AG09309 (cell line): ENCODE measurements at regions not wholly inside any gene's neighbourhood (a gene's known extent, or its start where the extent isn't known, plus 50 kb on each side); places are given as distances from the start of the nearest gene placed in this dataset.

ENCODE experiments used
- DNase-seq: peaks from one replicate; pipeline ENCODE4 v3.0.0-alpha.2; 2010; ENCODE audit warnings: low read depth
- H3K4me3 ChIP-seq: 2 replicates; pipeline ENCODE4 v1.5.1; 2011; ENCODE audit warnings: mild to moderate bottlenecking, low read depth, low read length, moderate library complexity; ENCODE audit not compliant: control insufficient read depth
- TF ChIP-seq, protein P1 (sequence below): IDR thresholded peaks from 2 replicates; pipeline ENCODE4 v1.5.1; 2011; ENCODE audit warnings: mild to moderate bottlenecking, low read depth, low read length, inconsistent platforms; ENCODE audit not compliant: insufficient read depth, control insufficient read depth; ENCODE audit errors: missing control alignments

DNA sequence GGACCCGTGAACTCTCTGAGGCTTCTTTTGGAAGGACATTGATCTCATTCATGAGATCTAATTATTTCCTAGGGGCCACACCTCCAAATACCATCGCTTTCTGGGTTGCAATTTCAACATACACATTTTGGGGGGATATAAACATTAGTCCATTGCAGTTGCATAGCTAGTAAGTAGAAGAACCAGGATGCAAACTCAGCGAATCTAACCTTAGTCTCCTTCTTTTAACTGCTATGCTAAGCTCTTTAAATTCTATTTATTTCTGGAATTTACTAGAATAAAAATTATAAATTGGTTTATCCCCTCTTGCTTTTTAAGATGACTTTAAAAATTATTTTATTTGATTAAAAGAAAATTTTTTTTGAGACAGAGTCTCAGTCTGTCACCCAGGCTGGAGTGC is 232.5 kb upstream of the EEF2KMT start:
- TF ChIP-seq, protein P1, sequence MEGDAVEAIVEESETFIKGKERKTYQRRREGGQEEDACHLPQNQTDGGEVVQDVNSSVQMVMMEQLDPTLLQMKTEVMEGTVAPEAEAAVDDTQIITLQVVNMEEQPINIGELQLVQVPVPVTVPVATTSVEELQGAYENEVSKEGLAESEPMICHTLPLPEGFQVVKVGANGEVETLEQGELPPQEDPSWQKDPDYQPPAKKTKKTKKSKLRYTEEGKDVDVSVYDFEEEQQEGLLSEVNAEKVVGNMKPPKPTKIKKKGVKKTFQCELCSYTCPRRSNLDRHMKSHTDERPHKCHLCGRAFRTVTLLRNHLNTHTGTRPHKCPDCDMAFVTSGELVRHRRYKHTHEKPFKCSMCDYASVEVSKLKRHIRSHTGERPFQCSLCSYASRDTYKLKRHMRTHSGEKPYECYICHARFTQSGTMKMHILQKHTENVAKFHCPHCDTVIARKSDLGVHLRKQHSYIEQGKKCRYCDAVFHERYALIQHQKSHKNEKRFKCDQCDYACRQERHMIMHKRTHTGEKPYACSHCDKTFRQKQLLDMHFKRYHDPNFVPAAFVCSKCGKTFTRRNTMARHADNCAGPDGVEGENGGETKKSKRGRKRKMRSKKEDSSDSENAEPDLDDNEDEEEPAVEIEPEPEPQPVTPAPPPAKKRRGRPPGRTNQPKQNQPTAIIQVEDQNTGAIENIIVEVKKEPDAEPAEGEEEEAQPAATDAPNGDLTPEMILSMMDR: no peak
- DNase-seq: no peak
- H3K4me3 ChIP-seq: no peak overlapping the region

DNA sequence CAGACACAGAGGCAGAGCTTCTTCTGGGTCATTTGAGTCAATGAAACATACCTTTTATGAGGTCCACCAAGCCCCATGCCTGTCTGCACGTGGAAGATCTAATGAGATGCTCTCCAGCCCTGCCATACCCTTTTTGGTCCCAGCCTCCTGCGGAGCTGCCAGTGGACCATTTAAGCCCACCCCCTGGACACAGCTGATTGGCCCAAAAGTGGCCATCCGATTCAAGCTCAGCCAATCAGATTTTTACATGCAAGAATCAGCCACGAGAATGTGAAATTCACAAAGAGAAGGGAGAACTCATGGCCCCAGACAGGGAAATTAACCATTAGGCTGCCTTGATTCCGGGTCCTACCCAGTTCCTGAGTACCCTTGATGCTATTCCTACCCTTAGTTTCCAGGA is 231.0 kb upstream of the EEF2KMT start:
- no peak overlapping the region for H3K4me3 ChIP-seq
- TF ChIP-seq, protein P1: no peak
- DNase-seq: no peak

DNA sequence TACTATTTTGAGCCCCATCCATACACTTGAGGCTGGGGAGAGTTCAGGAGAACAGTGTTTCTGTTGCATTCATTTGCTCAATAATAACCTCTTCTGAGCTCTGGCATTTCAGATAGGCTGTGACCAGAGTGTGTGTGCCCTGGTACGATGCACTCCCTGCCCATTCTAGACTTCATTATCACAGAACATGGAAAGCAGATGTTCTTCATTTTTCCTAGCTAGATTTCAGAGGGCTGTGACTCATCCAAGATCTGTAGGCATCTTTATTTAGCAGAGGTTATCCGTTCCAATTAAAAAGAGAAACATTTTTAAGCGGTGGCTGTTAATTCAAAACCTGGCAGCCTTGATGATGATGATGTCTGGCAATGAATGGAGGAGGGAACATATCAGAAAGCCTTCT is 228.8 kb upstream of the EEF2KMT start:
- no peak overlapping the region for H3K4me3 ChIP-seq

DNA sequence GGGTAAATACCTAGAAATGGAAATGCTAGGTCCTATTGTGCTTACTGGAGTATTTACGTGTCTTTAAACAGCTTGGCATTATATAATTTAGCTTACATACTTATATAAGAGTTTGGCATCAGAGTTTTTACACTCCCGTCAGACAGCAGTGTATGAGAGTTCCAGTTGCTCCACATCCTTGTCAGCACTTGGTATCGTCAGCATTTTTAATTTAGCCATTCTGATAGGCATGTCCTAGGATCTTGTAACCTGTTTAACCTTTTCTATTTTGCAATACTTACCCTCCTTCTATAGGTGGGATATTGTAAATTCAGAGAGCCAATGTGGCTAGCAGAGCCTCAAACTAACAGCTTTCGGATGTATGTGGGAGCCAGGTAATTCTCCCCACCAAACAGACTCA is 228.3 kb upstream of the EEF2KMT start:
- no peak overlapping the region for H3K4me3 ChIP-seq
- no peak for DNase-seq
- TF ChIP-seq, protein P1: no peak

More for the DNA sequence above, 228.8 kb upstream of the EEF2KMT start:
- no peak for DNase-seq
- TF ChIP-seq, protein P1: no peak

DNA sequence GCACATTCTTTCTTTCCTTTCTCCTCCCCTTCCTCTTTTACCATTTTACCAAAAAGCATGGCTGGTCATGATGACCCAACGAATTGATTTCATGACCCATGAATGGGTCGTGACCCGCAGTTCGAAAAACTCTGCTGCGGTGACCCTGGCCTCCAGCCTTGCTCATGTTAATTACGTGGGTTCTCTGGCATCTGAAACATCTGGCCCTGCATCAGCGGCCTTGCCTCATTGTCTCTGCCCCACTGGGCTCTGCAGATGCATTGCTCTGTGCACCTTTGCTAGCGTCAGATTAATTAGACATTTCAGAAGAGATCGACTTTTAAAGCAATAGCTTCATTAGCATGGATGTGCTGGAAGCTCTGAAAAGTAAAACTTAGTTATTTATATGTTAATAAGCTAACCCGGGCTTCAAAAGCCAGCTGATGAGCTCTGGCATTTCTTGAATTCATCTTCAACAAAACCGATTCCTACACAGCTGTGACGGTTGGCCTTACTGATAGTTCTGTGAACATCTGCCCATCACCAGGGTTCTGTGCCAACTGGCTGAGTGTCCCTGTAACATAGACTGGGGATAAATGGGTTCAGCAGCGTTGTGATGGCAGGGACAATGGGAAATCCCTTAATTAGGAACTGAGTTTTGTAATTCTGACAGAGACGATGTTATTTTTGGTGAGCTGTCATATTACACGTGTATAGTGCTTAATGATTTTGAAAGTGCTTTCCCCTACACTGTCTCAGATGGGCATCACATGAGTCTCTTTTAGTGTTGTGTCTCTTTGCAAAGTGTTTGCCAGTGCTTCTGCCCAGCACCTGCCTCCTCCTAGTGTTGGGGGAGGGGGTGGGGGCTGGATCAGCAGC is 225.9 kb upstream of the EEF2KMT start:
- no peak for DNase-seq
- TF ChIP-seq, protein P1: no peak

DNA sequence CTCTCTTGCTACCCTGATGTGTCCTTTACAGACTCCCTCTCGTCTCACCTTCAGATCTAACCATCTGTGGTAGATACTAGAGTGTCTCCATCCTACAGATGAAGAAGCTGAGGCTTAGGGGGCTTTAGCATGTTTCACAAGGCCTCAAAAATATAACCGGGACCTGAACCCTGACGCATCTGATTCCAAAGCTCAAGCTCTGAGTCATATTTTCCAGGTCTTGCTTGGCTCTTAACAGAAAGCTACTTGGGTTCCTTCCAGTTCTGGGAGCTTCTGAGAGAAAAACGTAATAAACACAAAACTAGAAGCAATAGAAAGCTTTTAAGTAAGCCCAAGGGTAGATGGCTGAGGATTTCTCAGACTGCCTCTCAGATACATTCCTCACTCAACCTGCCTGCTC is 224.3 kb upstream of the EEF2KMT start:
- no peak overlapping the region for H3K4me3 ChIP-seq
- TF ChIP-seq, protein P1: no peak
- DNase-seq: no peak

More for the DNA sequence above, 225.9 kb upstream of the EEF2KMT start:
- H3K4me3 ChIP-seq: no peak overlapping the region
